B cell (primary cell): ENCODE measurements at regions not wholly inside any gene's neighbourhood (a gene's known extent, or its start where the extent isn't known, plus 50 kb on each side); places are given as distances from the start of the nearest gene placed in this dataset.

Experiments
- ATAC-seq: fragments of 200-7000 bp; cut with Tn5 transposase; one replicate; pipeline ENCODE4 v1.10.0; 2021; ENCODE audit warnings: low read depth, mild to moderate bottlenecking, moderate number of reproducible peaks, moderate library complexity
- CTCF ChIA-PET: fragments of 350-600 bp; sonication (Branson Sonifier 250); formaldehyde crosslinking; loops from one replicate; lab custom pipeline; 2021; ENCODE audit warnings: antibody characterized with exemption, inconsistent platforms; lab: Charles Lee
- POLR2A ChIA-PET: fragments of 350-600 bp; sonication (Branson Sonifier 250); formaldehyde crosslinking; loops from one replicate; lab custom pipeline; 2021; ENCODE audit warnings: antibody characterized with exemption; lab: Charles Lee
- DNase-seq: peaks from one replicate; pipeline ENCODE4 v3.0.0; 2013
- H2AFZ ChIP-seq: 2 replicates; pipeline ENCODE4 v1.6.1; 2012; ENCODE audit warnings: mild to moderate bottlenecking, low read depth, low read length; ENCODE audit not compliant: insufficient read depth, poor library complexity, severe bottlenecking
- H3K27ac ChIP-seq, 2 donors: 1 replicate in 1 of 2; 2 replicates in 1 of 2; pipeline ENCODE4 v1.5.1; 2012 to 2013; ENCODE audit warnings: low read length in 2 of 2, mild to moderate bottlenecking in 2 of 2, moderate library complexity in 1 of 2
- H3K27me3 ChIP-seq, 4 experiments: fragments of 200-600 bp in 1 of 4; sonication (generic) in 1 of 4; replicated peaks in 1 of 4; 1 replicate in 2 of 4; 2 replicates in 2 of 4; pipeline versions ENCODE4 v1.6.1 to v1.7.0; 2013 to 2016; ENCODE audit warnings: low read length in 3 of 4, mild to moderate bottlenecking in 2 of 4, mixed read lengths in 1 of 4, moderate library complexity in 1 of 4; ENCODE audit not compliant: insufficient read depth in 4 of 4, control insufficient read depth in 3 of 4; ENCODE audit errors: control extremely low read depth in 1 of 4
- H3K36me3 ChIP-seq, 2 experiments: replicated peaks in 1 of 2; 1 replicate in 1 of 2; 2 replicates in 1 of 2; pipeline versions ENCODE4 v1.6.1 to v1.7.1; 2013; ENCODE audit warnings: low read length in 1 of 2; ENCODE audit not compliant: insufficient read depth in 2 of 2, control insufficient read depth in 1 of 2; ENCODE audit errors: control extremely low read depth in 1 of 2, extremely low read depth in 1 of 2
- H3K4me1 ChIP-seq, 2 donors: fragments of 200-600 bp in 1 of 2; sonication (generic) in 1 of 2; 1 replicate in 1 of 2; 2 replicates in 1 of 2; pipeline versions ENCODE4 v1.5.1 to v1.6.1; 2013 to 2017; ENCODE audit warnings: low read length in 2 of 2; ENCODE audit not compliant: control insufficient read depth in 2 of 2, insufficient read depth in 2 of 2
- H3K4me2 ChIP-seq: replicated peaks from 2 replicates; pipeline ENCODE3; 2012; ENCODE audit warnings: mild to moderate bottlenecking, low read depth, low read length; ENCODE audit not compliant: poor library complexity, severe bottlenecking
- H3K4me3 ChIP-seq, 5 experiments: fragments of 200-600 bp in 1 of 5; sonication (generic) in 1 of 5; 1 replicate in 3 of 5; 2 replicates in 2 of 5; pipeline versions ENCODE4 v1.5.1 to v1.7.0; 2011 to 2016; ENCODE audit warnings: low read length in 4 of 5, mild to moderate bottlenecking in 4 of 5, low read depth in 2 of 5, control low read depth in 1 of 5, moderate library complexity in 1 of 5; ENCODE audit not compliant: insufficient read depth in 1 of 5; ENCODE audit errors: control extremely low read depth in 1 of 5, extremely low read depth in 1 of 5
- H3K79me2 ChIP-seq: fragments of 200-600 bp; sonication (generic); one replicate; pipeline ENCODE4 v1.6.0; 2016; ENCODE audit warnings: low read length; ENCODE audit not compliant: control insufficient read depth, insufficient read depth
- H3K9ac ChIP-seq: fragments of 200-600 bp; sonication (generic); 2 replicates; pipeline ENCODE4 v1.6.1; 2017; ENCODE audit warnings: mild to moderate bottlenecking, low read length, moderate library complexity
- H3K9me3 ChIP-seq, 3 donors: one replicate each; pipeline versions ENCODE4 v1.6.1 to v1.7.1; 2013; ENCODE audit warnings: low read length in 2 of 3; ENCODE audit not compliant: control insufficient read depth in 2 of 3, insufficient read depth in 1 of 3; ENCODE audit errors: control extremely low read depth in 1 of 3
- H4K20me1 ChIP-seq: 2 replicates; pipeline ENCODE4 v1.6.0; 2012; ENCODE audit warnings: mild to moderate bottlenecking, low read length; ENCODE audit not compliant: insufficient read depth, control insufficient read depth, poor library complexity, severe bottlenecking
- H3K27ac Mint-ChIP-seq: one replicate; pipeline ENCODE4 v1.8.0; 2021; ENCODE audit warnings: mixed read lengths
- H3K27me3 Mint-ChIP-seq: one replicate; pipeline ENCODE4 v1.8.0; 2021; ENCODE audit warnings: mixed read lengths
- H3K4me1 Mint-ChIP-seq: one replicate; pipeline ENCODE4 v1.8.0; 2021; ENCODE audit warnings: mixed read lengths
- H3K4me3 Mint-ChIP-seq: one replicate; pipeline ENCODE4 v1.8.0; 2021; ENCODE audit warnings: mixed read lengths
- H3K9me3 Mint-ChIP-seq: one replicate; pipeline ENCODE4 v1.8.0; 2022; ENCODE audit warnings: mixed read lengths; ENCODE audit not compliant: insufficient read depth
- CTCF ChIP-seq: fragments of 200-600 bp; IDR thresholded peaks from one replicate; pipeline ENCODE4 v1.8.0; 2022; ENCODE audit warnings: antibody characterized with exemption, mild to moderate bottlenecking
- EZH2 ChIP-seq: IDR thresholded peaks from 2 replicates; pipeline ENCODE4 v1.6.1; 2012; ENCODE audit warnings: borderline replicate concordance, low read depth, mild to moderate bottlenecking, moderate library complexity, low read length; ENCODE audit not compliant: insufficient read depth, poor library complexity, severe bottlenecking
- WGBS: methylation state at CpG from one replicate; pipeline ENCODE4 v1.1.5; 2013; ENCODE audit warnings: missing lambda C conversion rate; ENCODE audit not compliant: insufficient coverage; 5-methylcytosine and 5-hydroxymethylcytosine counted together
- intact Hi-C: fragments of 100-400 bp; cut with micrococcal nuclease; formaldehyde crosslinking; loops from one replicate; pipeline ENCODE4 v1.10.0; 2022

GRCh38 chr15:97576929-97577645 is 383.4 kb upstream of the ARRDC4 start:
- Histone ChIP-seq H2AFZ (no peak overlapping the region), H3K4me2 (no peak overlapping the region), H3K79me2 (no peaks in the 10 kb centered on the region), H3K9ac (no peak overlapping the region), H3K36me3 (no peaks in the 10 kb centered on the region), H3K9me3 (no peaks in the 10 kb centered on the region), H3K4me1 (no peaks in the 10 kb centered on the region), H3K27me3 (no peaks in the 10 kb centered on the region), H3K4me3 (no peak overlapping the region), H3K27ac (no peak overlapping the region), H4K20me1 (no peaks in the 10 kb centered on the region)
- 57% methylated on average over 2 of the region's 5 CpGs for WGBS
- Mint-ChIP-seq H3K9me3 (peaks cover 9% of the 10 kb centered on the region), H3K27ac (no peak overlapping the region), H3K4me1 (no peaks in the 10 kb centered on the region), H3K27me3 (no peaks in the 10 kb centered on the region), H3K4me3 (no peak overlapping the region)
- ChIA-PET POLR2A (no interaction called here), CTCF (no interaction called here)
- no peak for TF ChIP-seq CTCF
- no peak for TF ChIP-seq EZH2
- no peak for ATAC-seq
- intact Hi-C loops = no loop called here
- DNase-seq = no peak

GRCh38 chr15:97585408-97585807 is 375.1 kb upstream of the ARRDC4 start:
- H3K27ac Mint-ChIP-seq = no peak overlapping the region
- CTCF ChIA-PET = no interaction called here
- WGBS = 95% methylated on average over 7 of the region's 10 CpGs
- Histone ChIP-seq H3K27ac (no peak overlapping the region), H3K4me2 (no peak overlapping the region), H2AFZ (no peak overlapping the region), H3K9me3 (peaks cover 0 to 9% (median 0%) of the 10 kb centered on the region in 3 donors), H3K36me3 (no peaks in the 10 kb centered on the region), H3K27me3 (no peaks in the 10 kb centered on the region), H3K4me3 (no peak overlapping the region), H3K79me2 (no peaks in the 10 kb centered on the region), H4K20me1 (no peaks in the 10 kb centered on the region), H3K4me1 (no peaks in the 10 kb centered on the region), H3K9ac (no peak overlapping the region)
- H3K4me1 Mint-ChIP-seq = no peaks in the 10 kb centered on the region
- peaks cover 2% of the 10 kb centered on the region for H3K9me3 Mint-ChIP-seq
- no peak for TF ChIP-seq CTCF
- no peak for TF ChIP-seq EZH2
- ATAC-seq = no peak
- intact Hi-C loops = no loop called here
- DNase-seq = no peak
- POLR2A ChIA-PET = no interaction called here
- no peak overlapping the region for H3K4me3 Mint-ChIP-seq
- H3K27me3 Mint-ChIP-seq = no peaks in the 10 kb centered on the region
